Activated T-cell treated with anti-CD3 and anti-CD28 coated beads, Interleukin-2, amount 50 U/mL, for 4 hours (primary cell): ENCODE measurements at regions not wholly inside any gene's neighbourhood (a gene's known extent, or its start where the extent isn't known, plus 50 kb on each side); places are given as distances from the start of the nearest gene placed in this dataset.
"Not testable (repeated sequence)": the region's sequence is repeated elsewhere in the genome, so short reads cannot be mapped to it uniquely, and the experiment has no call there.

Experiments
- ATAC-seq, 2 donors: fragments of 200-7000 bp; cut with Tn5 transposase; one replicate each; pipeline ENCODE4 v1.10.0; 2021
- DNase-seq: peaks from one replicate; pipeline ENCODE4 v3.0.0-alpha.2; 2020
- H3K27me3 Mint-ChIP-seq: one replicate; pipeline ENCODE4 v1.8.0; 2021; ENCODE audit warnings: low read depth, mixed read lengths
- H3K36me3 Mint-ChIP-seq: one replicate; pipeline ENCODE4 v1.8.0; 2022; ENCODE audit warnings: mixed read lengths; ENCODE audit not compliant: insufficient read depth
- H3K4me1 Mint-ChIP-seq: one replicate; pipeline ENCODE4 v1.8.0; 2021; ENCODE audit warnings: low read depth, mixed read lengths
- H3K4me3 Mint-ChIP-seq: one replicate; pipeline ENCODE4 v1.8.0; 2021; ENCODE audit warnings: mild to moderate bottlenecking, moderate library complexity, mixed read lengths
- H3K9me3 Mint-ChIP-seq: one replicate; pipeline ENCODE4 v1.8.0; 2021; ENCODE audit warnings: mixed read lengths

- DNase-seq (no peak), ATAC-seq (no peak)
- H3K4me1 Mint-ChIP-seq, result no peaks in the 10 kb centered on the region
- no peaks in the 10 kb centered on the region for H3K27me3 Mint-ChIP-seq
- H3K4me3 Mint-ChIP-seq, result no peak overlapping the region
- H3K36me3 Mint-ChIP-seq, result no peaks in the 10 kb centered on the region
- H3K9me3 Mint-ChIP-seq, result no peaks in the 10 kb centered on the region
Measured at GRCh38 chr7:69363136-69363535, 235.1 kb upstream of the AUTS2 start.

- Mint-ChIP-seq H3K9me3 (no peaks in the 10 kb centered on the region), H3K4me3 (no peak overlapping the region), H3K36me3 (no peaks in the 10 kb centered on the region), H3K27me3 (no peaks in the 10 kb centered on the region), H3K4me1 (no peaks in the 10 kb centered on the region)
- ATAC-seq (no peak), DNase-seq (no peak)
Measured at GRCh38 chr7:69364813-69365643, 233.2 kb upstream of the AUTS2 start.

GRCh38 chr7:69365651-69366192 lies 232.6 kb upstream of the AUTS2 start:
- no peaks in the 10 kb centered on the region for H3K4me1 Mint-ChIP-seq
- no peak overlapping the region for H3K4me3 Mint-ChIP-seq
- no peaks in the 10 kb centered on the region for H3K27me3 Mint-ChIP-seq
- H3K36me3 Mint-ChIP-seq, result no peaks in the 10 kb centered on the region
- H3K9me3 Mint-ChIP-seq, result no peaks in the 10 kb centered on the region
- no peak for DNase-seq
- ATAC-seq, result no peak

- Mint-ChIP-seq H3K4me1 (no peaks in the 10 kb centered on the region), H3K4me3 (no peak overlapping the region), H3K27me3 (no peaks in the 10 kb centered on the region), H3K9me3 (no peaks in the 10 kb centered on the region), H3K36me3 (no peaks in the 10 kb centered on the region)
- ATAC-seq (no peak), DNase-seq (no peak)
Measured at GRCh38 chr7:69367780-69368179, 230.5 kb upstream of the AUTS2 start.

- Mint-ChIP-seq H3K4me1 (peaks cover 2% of the 10 kb centered on the region), H3K27me3 (no peaks in the 10 kb centered on the region), H3K4me3 (no peak overlapping the region), H3K36me3 (no peaks in the 10 kb centered on the region), H3K9me3 (peaks cover 3% of the 10 kb centered on the region)
- DNase-seq, result no peak
- no peak for ATAC-seq
Measured at GRCh38 chr7:69373171-69374043, 224.9 kb upstream of the AUTS2 start.

- H3K27me3 Mint-ChIP-seq, result no peaks in the 10 kb centered on the region
- DNase-seq (no peak), ATAC-seq (no peak)
- H3K36me3 Mint-ChIP-seq, result no peaks in the 10 kb centered on the region
- H3K4me3 Mint-ChIP-seq, result no peak overlapping the region
- peaks cover 3% of the 10 kb centered on the region for H3K9me3 Mint-ChIP-seq
- peaks cover 2% of the 10 kb centered on the region for H3K4me1 Mint-ChIP-seq
Measured at GRCh38 chr7:69374044-69374425, 224.2 kb upstream of the AUTS2 start.

- peaks cover 2% of the 10 kb centered on the region for H3K4me1 Mint-ChIP-seq
- no peak overlapping the region for H3K4me3 Mint-ChIP-seq
- ATAC-seq (no peak), DNase-seq (no peak)
- H3K36me3 Mint-ChIP-seq, result no peaks in the 10 kb centered on the region
- no peaks in the 10 kb centered on the region for H3K27me3 Mint-ChIP-seq
- H3K9me3 Mint-ChIP-seq, result peaks cover 7% of the 10 kb centered on the region
Measured at GRCh38 chr7:69377191-69377590, 221.1 kb upstream of the AUTS2 start.

GRCh38 chr7:69388452-69389137 lies 209.7 kb upstream of the AUTS2 start:
- ATAC-seq, result no peak

GRCh38 chr7:69389216-69389615 lies 209.1 kb upstream of the AUTS2 start:
- H3K9me3 Mint-ChIP-seq, result no peaks in the 10 kb centered on the region
- H3K4me3 Mint-ChIP-seq, result no peak overlapping the region
- no peak for DNase-seq
- no peaks in the 10 kb centered on the region for H3K36me3 Mint-ChIP-seq
- no peaks in the 10 kb centered on the region for H3K4me1 Mint-ChIP-seq
- no peaks in the 10 kb centered on the region for H3K27me3 Mint-ChIP-seq
- ATAC-seq, result no peak

More at GRCh38 chr7:69388452-69389137, 209.7 kb upstream of the AUTS2 start:
- no peak overlapping the region for H3K4me3 Mint-ChIP-seq
- no peaks in the 10 kb centered on the region for H3K36me3 Mint-ChIP-seq
- DNase-seq, result no peak
- no peaks in the 10 kb centered on the region for H3K27me3 Mint-ChIP-seq
- H3K4me1 Mint-ChIP-seq, result no peaks in the 10 kb centered on the region
- H3K9me3 Mint-ChIP-seq, result no peaks in the 10 kb centered on the region

- not testable (repeated sequence) for DNase-seq, H3K27me3 Mint-ChIP-seq, H3K36me3 Mint-ChIP-seq, H3K4me3 Mint-ChIP-seq, ATAC-seq, H3K9me3 Mint-ChIP-seq, H3K4me1 Mint-ChIP-seq
Measured at GRCh38 chr7:69393912-69394311, 204.4 kb upstream of the AUTS2 start.

- Mint-ChIP-seq H3K4me3 (no peak overlapping the region), H3K36me3 (no peaks in the 10 kb centered on the region), H3K27me3 (no peaks in the 10 kb centered on the region), H3K4me1 (no peaks in the 10 kb centered on the region), H3K9me3 (no peaks in the 10 kb centered on the region)
- DNase-seq (no peak), ATAC-seq (no peak)
Measured at GRCh38 chr7:69395061-69395714, 203.1 kb upstream of the AUTS2 start.

GRCh38 chr7:69398986-69399385 lies 199.3 kb upstream of the AUTS2 start:
- Mint-ChIP-seq H3K27me3 (no peaks in the 10 kb centered on the region), H3K9me3 (no peaks in the 10 kb centered on the region), H3K4me1 (no peaks in the 10 kb centered on the region), H3K36me3 (no peaks in the 10 kb centered on the region), H3K4me3 (no peak overlapping the region)
- DNase-seq (no peak), ATAC-seq (no peak)

- H3K4me1 Mint-ChIP-seq, result no peaks in the 10 kb centered on the region
- no peaks in the 10 kb centered on the region for H3K27me3 Mint-ChIP-seq
- H3K36me3 Mint-ChIP-seq, result no peaks in the 10 kb centered on the region
- DNase-seq (no peak), ATAC-seq (no peak)
- no peak overlapping the region for H3K4me3 Mint-ChIP-seq
- H3K9me3 Mint-ChIP-seq, result no peaks in the 10 kb centered on the region
Measured at GRCh38 chr7:69399401-69399800, 198.9 kb upstream of the AUTS2 start.

- ATAC-seq (no peak), DNase-seq (no peak)
- H3K9me3 Mint-ChIP-seq, result no peaks in the 10 kb centered on the region
- no peaks in the 10 kb centered on the region for H3K4me1 Mint-ChIP-seq
- no peak overlapping the region for H3K4me3 Mint-ChIP-seq
- H3K27me3 Mint-ChIP-seq, result no peaks in the 10 kb centered on the region
- H3K36me3 Mint-ChIP-seq, result no peaks in the 10 kb centered on the region
Measured at GRCh38 chr7:69402696-69403095, 195.6 kb upstream of the AUTS2 start.
